ENCODE measurements at regions not wholly inside any gene's neighbourhood (a gene's known extent, or its start where the extent isn't known, plus 50 kb on each side); places are given as distances from the start of the nearest gene placed in this dataset.
"Not testable (repeated sequence)": the region's sequence is repeated elsewhere in the genome, so short reads cannot be mapped to it uniquely, and the experiment has no call there.

DNA sequence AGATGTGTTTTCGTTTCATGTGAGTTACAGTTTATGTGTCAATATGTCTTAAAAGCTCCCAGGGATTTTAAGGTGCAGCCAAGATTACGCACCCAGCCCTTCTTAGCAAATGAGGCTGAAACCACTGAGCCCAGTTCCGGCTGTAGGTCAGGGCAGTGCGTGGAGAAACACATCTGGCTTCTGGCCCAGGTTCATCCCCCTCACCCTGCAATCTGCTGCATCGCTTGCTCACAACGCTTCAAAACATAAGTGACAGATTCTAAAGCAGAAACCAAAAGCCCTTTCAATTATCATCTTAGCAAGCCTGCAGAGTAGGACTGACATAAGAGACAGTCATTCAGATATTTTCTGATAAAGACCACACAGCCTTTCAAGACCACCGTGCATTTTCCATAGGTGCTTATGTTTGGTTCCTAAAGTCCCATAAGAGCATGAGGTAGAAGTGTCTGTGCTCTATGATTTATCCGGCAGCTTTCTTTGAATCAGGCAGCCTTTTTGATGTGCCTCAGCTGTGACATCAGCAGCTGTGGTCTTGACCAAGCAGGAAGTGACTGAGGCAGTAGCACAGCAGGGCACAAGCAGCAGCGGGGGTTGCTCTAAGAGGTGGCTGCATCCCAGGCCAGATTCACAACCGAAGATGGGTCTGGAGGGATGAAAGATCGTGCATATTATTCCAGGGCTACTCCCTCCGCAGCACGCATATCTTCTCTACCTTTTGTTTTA, 72.1 kb upstream of the LYZL2 start:
- no peak overlapping the region for H3K4me3 ChIP-seq (ENCODE audit: low read depth, low read length)
- TF ChIP-seq, protein P1, sequence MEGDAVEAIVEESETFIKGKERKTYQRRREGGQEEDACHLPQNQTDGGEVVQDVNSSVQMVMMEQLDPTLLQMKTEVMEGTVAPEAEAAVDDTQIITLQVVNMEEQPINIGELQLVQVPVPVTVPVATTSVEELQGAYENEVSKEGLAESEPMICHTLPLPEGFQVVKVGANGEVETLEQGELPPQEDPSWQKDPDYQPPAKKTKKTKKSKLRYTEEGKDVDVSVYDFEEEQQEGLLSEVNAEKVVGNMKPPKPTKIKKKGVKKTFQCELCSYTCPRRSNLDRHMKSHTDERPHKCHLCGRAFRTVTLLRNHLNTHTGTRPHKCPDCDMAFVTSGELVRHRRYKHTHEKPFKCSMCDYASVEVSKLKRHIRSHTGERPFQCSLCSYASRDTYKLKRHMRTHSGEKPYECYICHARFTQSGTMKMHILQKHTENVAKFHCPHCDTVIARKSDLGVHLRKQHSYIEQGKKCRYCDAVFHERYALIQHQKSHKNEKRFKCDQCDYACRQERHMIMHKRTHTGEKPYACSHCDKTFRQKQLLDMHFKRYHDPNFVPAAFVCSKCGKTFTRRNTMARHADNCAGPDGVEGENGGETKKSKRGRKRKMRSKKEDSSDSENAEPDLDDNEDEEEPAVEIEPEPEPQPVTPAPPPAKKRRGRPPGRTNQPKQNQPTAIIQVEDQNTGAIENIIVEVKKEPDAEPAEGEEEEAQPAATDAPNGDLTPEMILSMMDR (IDR thresholded peaks at IDR 0.05; ENCODE audit: low read depth, low read length): no peak
- in situ Hi-C loops (cut with HindIII; ENCODE audit: low sequenced_read_pairs): no loop called here
- peak; percentile 78 for DNase-seq (ENCODE audit: low read depth, low spot score)

DNA sequence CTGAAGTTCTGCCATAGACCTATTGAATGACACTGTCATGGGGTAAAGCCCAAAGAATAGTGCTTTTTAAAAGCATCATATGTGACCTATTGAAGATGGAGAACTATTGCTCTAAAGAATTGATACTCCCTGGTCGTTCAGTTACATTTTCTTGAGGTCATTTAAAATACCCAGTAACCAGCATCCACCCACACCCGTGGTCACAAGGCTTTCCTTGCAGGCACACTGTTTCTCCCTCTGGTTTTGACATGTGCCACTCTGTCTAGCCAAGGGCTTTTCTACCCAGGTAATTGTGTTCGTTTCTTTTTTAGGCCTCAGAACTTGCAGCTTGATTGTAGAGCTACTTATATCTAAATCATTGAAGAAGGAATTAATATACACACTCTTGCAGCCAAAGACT, 68.3 kb upstream of the LYZL2 start:
- no peak overlapping the region for H3K4me3 ChIP-seq (ENCODE audit: low read depth, low read length)
- TF ChIP-seq, protein P1 (IDR thresholded peaks at IDR 0.05; ENCODE audit: low read depth, low read length): no peak
- DNase-seq (ENCODE audit: low read depth, low spot score): no peak
- in situ Hi-C loops (cut with HindIII; ENCODE audit: low sequenced_read_pairs): no loop called here

DNA sequence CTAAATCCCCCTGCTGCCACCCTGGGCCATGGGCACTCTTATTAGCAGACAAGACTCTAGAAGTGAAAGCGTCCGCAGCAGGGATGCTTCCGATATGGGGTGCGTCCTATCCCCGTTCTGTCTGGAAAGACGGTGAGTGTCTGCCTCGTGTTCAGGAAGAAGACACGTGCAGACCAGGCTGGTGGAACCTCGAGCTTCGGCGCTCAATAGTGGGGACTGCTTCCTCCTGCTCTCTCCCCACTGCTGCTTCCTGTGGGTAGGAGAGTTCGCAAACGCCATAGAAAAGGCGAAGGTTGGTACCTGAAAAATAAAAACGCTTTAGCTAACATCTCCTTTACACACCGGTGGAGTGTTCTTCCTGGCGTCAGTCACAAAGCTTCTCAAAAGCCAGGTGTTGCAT, 67.7 kb upstream of the LYZL2 start:
- H3K4me3 ChIP-seq (ENCODE audit: low read depth, low read length); DNase-seq (ENCODE audit: low read depth, low spot score); in situ Hi-C loops (cut with HindIII; ENCODE audit: low sequenced_read_pairs): not testable (repeated sequence)

DNA sequence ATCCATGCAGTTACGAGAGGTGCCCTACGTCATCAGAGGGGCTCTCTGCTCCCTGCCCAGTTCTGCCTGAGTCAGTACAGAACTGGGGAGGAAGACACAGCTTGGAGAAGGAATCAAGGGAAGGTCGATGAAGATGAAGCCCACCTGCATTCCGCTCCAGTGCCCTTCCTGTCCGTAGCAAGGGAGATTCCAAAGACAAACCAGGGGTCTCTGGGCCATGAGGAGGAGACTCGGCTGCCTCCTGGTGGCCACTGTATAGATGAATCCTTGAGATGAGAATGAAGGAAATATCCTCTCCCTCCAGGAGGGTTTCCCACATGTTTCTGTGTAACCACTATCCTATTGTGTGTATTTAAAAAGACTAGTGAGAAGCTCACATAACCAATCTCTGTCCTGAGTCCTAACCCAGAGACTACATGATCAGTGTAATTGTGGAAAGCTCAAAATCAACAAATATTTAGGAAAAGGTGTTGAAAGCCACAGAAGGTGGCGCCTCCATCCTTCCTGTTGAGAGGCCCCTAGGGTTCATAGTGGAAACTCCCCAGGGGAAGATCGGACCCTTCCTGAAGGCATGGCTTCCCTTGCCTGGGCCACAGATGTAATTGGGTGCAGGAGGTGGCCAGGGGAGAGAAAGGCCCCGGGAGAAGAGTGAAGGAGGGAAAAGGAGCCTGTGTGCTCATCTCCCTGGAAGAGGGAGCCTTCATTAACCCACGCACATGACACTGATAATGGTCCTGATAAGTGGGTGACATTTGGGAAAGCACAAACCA, 67.0 kb upstream of the LYZL2 start:
- H3K4me3 ChIP-seq (ENCODE audit: low read depth, low read length); DNase-seq (ENCODE audit: low read depth, low spot score); in situ Hi-C loops (cut with HindIII; ENCODE audit: low sequenced_read_pairs): not testable (repeated sequence)

DNA sequence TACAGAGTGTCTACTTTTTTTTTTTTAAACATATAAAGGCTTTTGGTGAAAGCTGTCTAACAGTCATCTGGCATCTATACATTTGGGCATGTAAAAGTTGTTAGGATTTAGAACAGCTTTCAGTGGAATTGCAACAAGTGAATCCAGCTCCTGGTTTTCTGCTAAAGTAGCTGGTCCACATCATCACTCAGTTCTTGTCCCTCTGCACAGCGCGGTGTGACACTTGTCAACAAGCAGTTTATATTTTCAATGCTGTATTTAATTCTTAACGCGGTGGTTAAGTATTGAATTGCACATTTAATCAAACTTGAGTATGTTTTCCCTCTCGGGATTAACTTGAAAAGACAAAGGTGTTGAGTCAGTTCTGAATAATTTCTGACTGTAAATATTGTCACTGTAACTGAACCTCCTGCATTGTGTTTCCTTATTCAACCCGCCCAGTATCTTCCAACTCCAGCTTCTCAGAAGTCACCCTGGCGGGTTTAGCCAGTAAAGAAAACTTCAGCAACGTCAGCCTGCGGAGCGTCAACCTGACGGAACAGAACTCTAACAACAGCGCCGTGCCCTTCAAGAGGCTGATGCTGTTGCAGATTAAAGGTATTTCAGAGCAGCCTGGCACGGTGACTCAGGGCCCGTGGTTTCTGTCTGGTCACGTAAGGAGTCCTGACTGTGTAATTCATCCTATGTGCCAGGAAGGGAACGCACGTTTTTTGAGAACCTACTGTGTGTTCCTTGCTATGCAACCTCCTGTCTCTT, 66.1 kb upstream of the LYZL2 start:
- DNase-seq (ENCODE audit: low read depth, low spot score): peak; percentile 45
- H3K4me3 ChIP-seq (ENCODE audit: low read depth, low read length); in situ Hi-C loops (cut with HindIII; ENCODE audit: low sequenced_read_pairs): not testable (repeated sequence)

DNA sequence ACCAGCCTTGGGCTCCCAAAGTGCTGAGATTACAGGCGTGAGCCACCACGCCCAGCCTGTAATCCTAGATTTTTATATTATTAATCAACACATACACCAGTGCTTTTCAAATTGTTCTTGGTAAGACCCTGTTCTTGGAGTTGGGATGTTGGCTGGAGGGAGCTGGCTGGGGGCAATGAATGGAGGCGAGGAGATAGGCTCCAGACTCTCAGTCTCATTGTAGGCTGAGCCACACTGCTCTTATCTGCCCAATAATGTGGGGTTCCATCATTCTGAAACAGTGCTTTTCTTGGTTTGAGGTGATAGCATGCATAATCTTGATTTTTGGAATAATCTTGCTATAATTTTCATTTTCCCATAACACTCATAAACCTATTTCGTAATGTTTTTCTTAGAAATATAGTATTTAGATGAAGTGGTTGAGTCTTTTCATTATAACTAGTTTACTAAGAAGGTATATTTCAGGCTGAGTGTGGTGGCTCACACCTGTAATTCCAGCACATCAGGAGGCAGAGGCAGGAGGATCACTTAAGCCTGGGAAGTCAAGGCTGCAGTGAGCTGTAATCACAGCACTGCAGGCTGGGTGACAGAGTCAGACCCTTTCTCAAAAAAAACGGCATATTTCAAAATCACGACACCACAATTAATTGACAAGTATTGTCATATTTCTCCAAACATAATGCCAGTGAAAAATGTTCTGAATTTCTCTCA, 65.1 kb upstream of the LYZL2 start:
- TF ChIP-seq, protein P1 (IDR thresholded peaks at IDR 0.05; ENCODE audit: low read depth, low read length): no peak
- in situ Hi-C loops (cut with HindIII; ENCODE audit: low sequenced_read_pairs): no loop called here

DNA sequence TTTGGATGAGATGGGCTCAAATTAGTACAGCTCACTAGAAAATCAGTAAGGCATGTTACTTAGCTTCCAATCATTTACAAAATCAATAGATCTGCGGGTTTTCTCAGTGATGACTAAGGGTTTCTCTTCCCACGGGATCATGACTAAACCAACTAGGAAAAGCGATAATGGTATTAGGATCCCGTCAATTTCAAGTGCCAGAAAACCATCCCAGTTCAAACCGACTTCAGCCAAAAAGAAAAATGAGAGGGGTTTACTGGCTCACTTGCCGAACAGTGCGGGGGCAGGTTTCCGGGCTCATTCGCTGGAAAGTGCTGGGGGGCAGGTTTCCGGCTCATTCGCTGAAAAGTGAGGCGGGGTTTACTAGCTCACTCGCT, 62.1 kb upstream of the LYZL2 start:
- H3K4me3 ChIP-seq (ENCODE audit: low read depth, low read length): no peak overlapping the region
- peak; percentile 32 for DNase-seq (ENCODE audit: low read depth, low spot score)
- in situ Hi-C loops (cut with HindIII; ENCODE audit: low sequenced_read_pairs): no loop called here
- TF ChIP-seq, protein P1 (IDR thresholded peaks at IDR 0.05; ENCODE audit: low read depth, low read length): no peak

More for the DNA sequence above, 65.1 kb upstream of the LYZL2 start:
- no peak for DNase-seq (ENCODE audit: low read depth, low spot score)
- H3K4me3 ChIP-seq (ENCODE audit: low read depth, low read length): no peak overlapping the region

DNA sequence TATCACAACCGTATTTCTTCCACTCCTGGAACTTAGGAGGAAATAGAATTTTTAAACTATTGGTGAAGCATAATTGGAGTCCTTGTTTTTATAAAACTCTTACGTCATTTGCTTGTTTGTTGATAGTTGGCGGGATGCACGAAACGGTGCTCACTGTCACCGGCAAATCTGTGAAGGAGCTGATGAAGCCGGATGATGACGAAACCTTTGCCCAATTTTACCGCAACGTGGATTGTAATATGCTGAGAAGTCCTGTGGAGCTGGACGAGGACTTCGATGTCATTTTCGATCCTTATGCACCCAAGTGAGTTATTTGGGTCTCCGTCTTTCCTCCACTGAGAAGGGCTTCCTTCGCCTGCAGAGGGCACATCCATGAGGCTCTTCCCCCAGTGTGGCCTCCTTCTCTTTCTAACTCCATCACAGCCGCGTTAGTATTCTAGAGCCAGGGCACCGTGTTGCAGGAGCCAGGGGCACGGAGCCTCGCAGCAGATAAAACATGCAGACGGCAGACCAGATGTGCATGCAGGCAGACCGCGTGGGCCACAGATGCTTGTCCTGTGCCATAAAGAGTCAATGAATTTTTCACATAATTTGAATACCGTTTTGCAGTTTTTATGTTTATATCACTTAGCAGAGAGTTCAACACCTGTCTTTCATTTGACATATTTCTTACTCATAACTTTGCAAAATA, 61.5 kb upstream of the LYZL2 start:
- DNase-seq (ENCODE audit: low read depth, low spot score); H3K4me3 ChIP-seq (ENCODE audit: low read depth, low read length); in situ Hi-C loops (cut with HindIII; ENCODE audit: low sequenced_read_pairs): not testable (repeated sequence)

Measured in astrocyte of the spinal cord (primary cell).